SK-N-MC (cell line): ENCODE measurements at regions not wholly inside any gene's neighbourhood (a gene's known extent, or its start where the extent isn't known, plus 50 kb on each side); places are given as distances from the start of the nearest gene placed in this dataset.

ENCODE experiments used
- DNase-seq: peaks from one replicate; pipeline ENCODE4 v3.0.0-alpha.2; 2011; ENCODE audit warnings: low read depth, low spot score
- H3K27ac ChIP-seq: fragments of 200-600 bp; sonication (generic); 2 replicates; pipeline ENCODE4 v1.5.1; 2016; ENCODE audit warnings: mixed run types
- H3K36me3 ChIP-seq: fragments of 200-600 bp; sonication (generic); 2 replicates; pipeline ENCODE4 v1.6.1; 2017; ENCODE audit warnings: antibody characterized with exemption, low read length, mixed read lengths; ENCODE audit not compliant: insufficient read depth
- H3K4me3 ChIP-seq: fragments of 200-600 bp; sonication (generic); 2 replicates; pipeline ENCODE4 v1.5.1; 2016
- H3K9ac ChIP-seq: fragments of 200-600 bp; sonication (generic); 2 replicates; pipeline ENCODE4 v1.8.0; 2017; ENCODE audit warnings: mixed run types, mixed read lengths; ENCODE audit not compliant: insufficient read length
- H3K9me3 ChIP-seq: fragments of 200-600 bp; sonication (generic); 2 replicates; pipeline ENCODE4 v1.6.1; 2017; ENCODE audit warnings: low read depth, mild to moderate bottlenecking, antibody characterized with exemption, low read length, moderate library complexity, mixed read lengths
- EZH2 ChIP-seq: fragments of 200-600 bp; sonication (generic); IDR thresholded peaks from one replicate; pipeline ENCODE4 v1.6.1; 2017; ENCODE audit warnings: antibody characterized with exemption
- FOXP2 ChIP-seq: optimal IDR thresholded peaks from 2 replicates; pipeline ENCODE3; 2011; ENCODE audit warnings: mild to moderate bottlenecking, moderate library complexity; ENCODE audit not compliant: insufficient read depth; ENCODE audit errors: extremely low read length, control extremely low read depth
- POLR2AphosphoS5 ChIP-seq: IDR thresholded peaks from 2 replicates; pipeline ENCODE4 v1.6.1; 2012; ENCODE audit warnings: mild to moderate bottlenecking, low read depth, low read length, borderline replicate concordance

DNA sequence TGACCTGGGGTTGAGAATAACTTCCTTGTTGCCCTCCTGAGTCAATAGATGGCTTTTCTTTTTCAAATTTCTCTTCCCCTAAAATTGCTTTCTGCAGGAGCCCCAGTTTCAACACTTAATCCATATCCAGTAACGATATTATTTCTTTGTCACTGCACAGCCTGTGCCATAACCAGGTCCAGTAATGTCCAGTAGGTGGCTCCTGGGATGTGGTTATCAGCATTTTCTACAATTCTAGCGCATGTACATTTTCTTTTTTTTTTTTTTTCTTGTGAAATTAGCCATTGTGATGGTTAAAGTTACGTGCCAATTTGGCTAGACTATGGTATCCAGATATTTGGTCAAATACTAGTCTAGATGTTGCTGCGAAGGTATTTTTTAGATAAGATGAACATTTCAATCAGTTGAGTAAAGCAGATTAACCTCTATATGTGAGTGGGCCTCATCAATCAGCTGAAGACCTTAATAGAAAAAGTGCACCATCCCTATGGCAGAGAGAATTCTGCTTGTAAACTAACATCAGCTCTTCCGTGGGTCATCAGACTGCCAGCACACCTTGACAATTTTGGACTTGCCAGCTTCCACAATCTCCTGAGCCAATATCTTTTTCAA, 72.9 kb upstream of the SCG2 start:
- H3K9ac ChIP-seq = no peak overlapping the region
- no peak overlapping the region for H3K27ac ChIP-seq
- H3K4me3 ChIP-seq = no peak overlapping the region
- TF ChIP-seq EZH2 (no peak), POLR2AphosphoS5 (no peak)
- no peak for DNase-seq
- no peaks in the 10 kb centered on the region for H3K36me3 ChIP-seq
- no peaks in the 10 kb centered on the region for H3K9me3 ChIP-seq

DNA sequence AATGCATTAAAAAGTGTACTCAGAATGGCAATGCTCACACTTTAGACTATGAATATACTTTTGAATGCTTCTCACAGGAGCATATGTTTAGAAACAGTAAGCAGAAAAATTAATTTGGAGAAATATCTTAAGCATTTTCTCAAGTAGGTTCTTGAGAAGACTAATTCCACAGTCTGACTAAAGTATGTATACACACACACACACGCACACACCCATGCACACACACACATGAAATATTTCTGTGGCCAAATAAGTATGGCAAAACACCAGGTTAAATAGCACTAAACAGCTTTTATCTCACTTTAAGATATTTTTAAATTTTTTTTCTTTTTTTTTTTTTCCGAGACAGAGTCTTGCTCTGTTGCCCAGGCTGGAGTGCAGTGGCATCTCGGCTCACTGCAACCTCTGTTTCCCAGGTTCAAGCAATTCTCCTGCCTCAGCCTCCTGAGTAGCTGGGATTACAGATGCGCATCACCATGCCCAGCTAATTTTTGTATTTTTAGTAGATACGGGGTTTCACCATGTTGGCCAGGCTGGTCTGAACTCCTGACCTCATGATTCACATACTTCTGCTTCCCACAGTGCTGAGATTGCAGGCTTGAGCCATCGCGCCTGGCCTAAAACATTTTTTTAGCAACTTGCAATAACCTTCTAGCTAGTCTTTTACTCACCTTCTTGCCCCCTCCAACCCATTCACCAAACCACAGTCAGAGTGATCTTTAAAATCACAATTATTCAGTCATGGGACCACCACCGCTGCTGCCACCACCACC, 67.5 kb upstream of the SCG2 start:
- Histone ChIP-seq H3K27ac (no peak overlapping the region), H3K4me3 (no peak overlapping the region), H3K36me3 (no peaks in the 10 kb centered on the region), H3K9ac (no peak overlapping the region), H3K9me3 (no peaks in the 10 kb centered on the region)
- DNase-seq = no peak
- TF ChIP-seq POLR2AphosphoS5 (no peak), FOXP2 (no peak), EZH2 (no peak)

GRCh38 chr2:223668302-223668998, 66.3 kb upstream of the SCG2 start:
- H3K27ac ChIP-seq = no peak overlapping the region
- DNase-seq = no peak
- H3K4me3 ChIP-seq = no peak overlapping the region
- no peaks in the 10 kb centered on the region for H3K9me3 ChIP-seq
- H3K9ac ChIP-seq = no peak overlapping the region
- no peaks in the 10 kb centered on the region for H3K36me3 ChIP-seq
- no peak for TF ChIP-seq EZH2
- no peak for TF ChIP-seq FOXP2
- TF ChIP-seq POLR2AphosphoS5 = no peak

- H3K36me3 ChIP-seq = no peaks in the 10 kb centered on the region
These were observed 52.3 kb upstream of the SCG2 start for GRCh38 chr2:223654384-223654915.

DNA sequence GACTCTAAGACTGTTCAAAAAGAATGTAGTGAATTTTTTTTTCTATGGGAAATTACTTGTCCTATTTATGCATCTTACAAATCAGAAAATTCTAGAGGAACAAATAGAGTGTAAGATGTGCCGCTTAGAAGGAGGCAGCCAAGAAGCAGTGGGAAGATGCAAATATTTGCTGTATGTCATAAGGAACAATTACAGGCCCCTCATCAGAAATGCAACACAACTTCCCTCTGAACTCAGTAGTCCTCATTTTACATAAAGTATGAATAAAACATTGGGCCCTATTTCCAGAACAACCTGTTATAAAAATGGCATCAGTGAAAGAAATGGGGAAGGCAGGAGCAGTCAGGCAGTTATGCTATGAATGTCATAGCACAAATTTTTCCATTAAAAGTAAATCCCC, 50.7 kb upstream of the SCG2 start:
- Histone ChIP-seq H3K36me3 (no peaks in the 10 kb centered on the region), H3K27ac (no peak overlapping the region), H3K4me3 (no peak overlapping the region), H3K9ac (no peak overlapping the region), H3K9me3 (no peaks in the 10 kb centered on the region)
- no peak for DNase-seq
- TF ChIP-seq FOXP2 = no peak

More at GRCh38 chr2:223654384-223654915, 52.3 kb upstream of the SCG2 start:
- no peaks in the 10 kb centered on the region; the same call in 1 of the 2 replicates for H3K9me3 ChIP-seq
- no peak overlapping the region for H3K4me3 ChIP-seq
- no peak for DNase-seq
- H3K27ac ChIP-seq = no peak overlapping the region
- no peak overlapping the region for H3K9ac ChIP-seq
- no peak for TF ChIP-seq EZH2
- no peak for TF ChIP-seq POLR2AphosphoS5
- no peak for TF ChIP-seq FOXP2

DNA sequence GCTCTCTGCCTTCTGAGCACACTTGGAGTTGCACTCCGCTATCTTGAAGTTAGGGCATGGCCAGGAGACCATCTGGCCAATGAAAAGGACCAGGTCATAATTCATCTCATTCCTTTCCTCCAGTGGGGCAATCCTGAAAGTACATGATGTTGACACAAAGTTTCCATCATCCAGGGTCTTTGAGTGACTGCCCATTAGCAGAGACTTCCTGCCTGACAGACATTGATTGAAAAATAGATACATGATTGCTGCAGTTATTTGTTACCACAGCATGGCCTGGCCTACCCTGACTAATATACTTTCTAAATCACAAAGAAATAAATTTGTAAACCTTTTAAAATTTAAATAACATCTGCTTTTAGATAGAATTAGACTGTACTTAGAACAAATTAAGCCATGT, 50.0 kb upstream of the SCG2 start:
- TF ChIP-seq FOXP2 (no peak), POLR2AphosphoS5 (no peak), EZH2 (no peak)
- Histone ChIP-seq H3K4me3 (no peak overlapping the region), H3K27ac (no peak overlapping the region), H3K36me3 (no peaks in the 10 kb centered on the region), H3K9me3 (no peaks in the 10 kb centered on the region), H3K9ac (no peak overlapping the region)
- DNase-seq = no peak
